SK-N-SH treated with all-trans-retinoic acid at 6 μM for 48 hours (cell line): ENCODE measurements at regions not wholly inside any gene's neighbourhood (a gene's known extent, or its start where the extent isn't known, plus 50 kb on each side); places are given as distances from the start of the nearest gene placed in this dataset.

Experiments used
- ATAC-seq: fragments of 200-7000 bp; cut with Tn5 transposase; 3 replicates; pipeline ENCODE4 v1.9.1; 2020; ENCODE audit warnings: mild to moderate bottlenecking, moderate library complexity
- ARNTL ChIP-seq: fragments of 450-650 bp; formaldehyde crosslinking; IDR thresholded peaks from 2 replicates; pipeline ENCODE4 v1.5.0; 2020; ENCODE audit warnings: low read depth, mild to moderate bottlenecking, moderate library complexity, borderline replicate concordance
- BACH2 ChIP-seq: fragments of 250-450 bp; sonication (Bioruptor Pico); IDR thresholded peaks from 2 replicates; pipeline ENCODE4 v1.9.0; 2021; ENCODE audit warnings: mild to moderate bottlenecking, borderline replicate concordance
- CREB5 ChIP-seq: fragments of 250-450 bp; sonication (Bioruptor Pico); IDR thresholded peaks from 2 replicates; pipeline ENCODE4 v1.5.1; 2020; ENCODE audit warnings: low read depth, mild to moderate bottlenecking, moderate library complexity
- CSDC2 ChIP-seq: fragments of 250-450 bp; sonication (Bioruptor Pico); IDR thresholded peaks from 2 replicates; pipeline ENCODE4 v1.5.0; 2020; ENCODE audit warnings: mild to moderate bottlenecking, moderate library complexity
- ESRRG ChIP-seq: fragments of 250-450 bp; sonication (Bioruptor Pico); IDR thresholded peaks from 2 replicates; pipeline ENCODE4 v1.6.1; 2021; ENCODE audit warnings: mild to moderate bottlenecking
- GLIS3 ChIP-seq: fragments of 250-450 bp; sonication (Bioruptor Pico); IDR thresholded peaks from 2 replicates; pipeline ENCODE4 v1.5.0; 2020; ENCODE audit warnings: mild to moderate bottlenecking, moderate library complexity
- ISL1 ChIP-seq: fragments of 250-450 bp; sonication (Bioruptor Pico); IDR thresholded peaks from 2 replicates; pipeline ENCODE4 v2.1.2; 2022; ENCODE audit warnings: mild to moderate bottlenecking, moderate library complexity
- PPARA ChIP-seq: fragments of 250-450 bp; sonication (Bioruptor Pico); IDR thresholded peaks from 2 replicates; pipeline ENCODE4 v1.5.0; 2020; ENCODE audit warnings: mild to moderate bottlenecking, borderline replicate concordance
- RARB ChIP-seq: fragments of 250-450 bp; sonication (Bioruptor Pico); IDR thresholded peaks from 2 replicates; pipeline ENCODE4 v1.8.0; 2021; ENCODE audit warnings: mild to moderate bottlenecking, moderate library complexity
- SNAI2 ChIP-seq: fragments of 250-450 bp; sonication (Bioruptor Pico); IDR thresholded peaks from 2 replicates; pipeline ENCODE4 v1.5.0; 2020; ENCODE audit warnings: mild to moderate bottlenecking, moderate library complexity
- TCF4 ChIP-seq: fragments of 250-450 bp; sonication (Bioruptor Pico); IDR thresholded peaks from 2 replicates; pipeline ENCODE4 v1.8.0; 2021; ENCODE audit warnings: mild to moderate bottlenecking, moderate library complexity, borderline replicate concordance
- TOX ChIP-seq: fragments of 250-450 bp; sonication (Bioruptor Pico); IDR thresholded peaks from 2 replicates; pipeline ENCODE4 v1.8.0; 2021; ENCODE audit warnings: mild to moderate bottlenecking, moderate library complexity, borderline replicate concordance
- TSHZ2 ChIP-seq: fragments of 250-450 bp; sonication (Bioruptor Pico); IDR thresholded peaks from 2 replicates; pipeline ENCODE4 v1.5.0; 2020; ENCODE audit warnings: mild to moderate bottlenecking, moderate library complexity
- ZC3H10 ChIP-seq: fragments of 250-450 bp; sonication (Bioruptor Pico); IDR thresholded peaks from 2 replicates; pipeline ENCODE4 v1.5.1; 2021; ENCODE audit warnings: mild to moderate bottlenecking, moderate library complexity
- ZFP3 ChIP-seq: fragments of 250-450 bp; sonication (Bioruptor Pico); IDR thresholded peaks from 2 replicates; pipeline ENCODE4 v1.5.0; 2020; ENCODE audit warnings: mild to moderate bottlenecking, moderate library complexity
- ZFP30 ChIP-seq: fragments of 450-650 bp; formaldehyde crosslinking; IDR thresholded peaks from 2 replicates; pipeline ENCODE4 v1.5.0; 2022; ENCODE audit warnings: mild to moderate bottlenecking, moderate library complexity
- ZNF565 ChIP-seq: fragments of 450-650 bp; formaldehyde crosslinking; conservative IDR thresholded peaks from 2 replicates; pipeline ENCODE4 v1.5.0; 2020; ENCODE audit warnings: low read depth, mild to moderate bottlenecking, moderate library complexity
- ZNF70 ChIP-seq: fragments of 450-650 bp; formaldehyde crosslinking; IDR thresholded peaks from 2 replicates; pipeline ENCODE4 v1.5.0; 2020; ENCODE audit warnings: mild to moderate bottlenecking, moderate library complexity
- ZNF8 ChIP-seq: fragments of 450-650 bp; formaldehyde crosslinking; IDR thresholded peaks from 2 replicates; pipeline ENCODE4 v1.5.0; 2020; ENCODE audit warnings: mild to moderate bottlenecking, moderate library complexity
- TF ChIP-seq, protein P1 (sequence below): fragments of 250-450 bp; sonication (Bioruptor Pico); IDR thresholded peaks from 2 replicates; pipeline ENCODE4 v1.8.0; 2020; ENCODE audit warnings: mild to moderate bottlenecking, moderate library complexity, borderline replicate concordance
- TF ChIP-seq, protein P2 (sequence below): fragments of 250-450 bp; sonication (Bioruptor Pico); IDR thresholded peaks from 2 replicates; pipeline ENCODE4 v1.5.1; 2021; ENCODE audit warnings: mild to moderate bottlenecking, moderate library complexity

GRCh38 chr12:74393272-74393671 is 144.4 kb upstream of the ATXN7L3B start (continued):
- TF ChIP-seq, protein P1, sequence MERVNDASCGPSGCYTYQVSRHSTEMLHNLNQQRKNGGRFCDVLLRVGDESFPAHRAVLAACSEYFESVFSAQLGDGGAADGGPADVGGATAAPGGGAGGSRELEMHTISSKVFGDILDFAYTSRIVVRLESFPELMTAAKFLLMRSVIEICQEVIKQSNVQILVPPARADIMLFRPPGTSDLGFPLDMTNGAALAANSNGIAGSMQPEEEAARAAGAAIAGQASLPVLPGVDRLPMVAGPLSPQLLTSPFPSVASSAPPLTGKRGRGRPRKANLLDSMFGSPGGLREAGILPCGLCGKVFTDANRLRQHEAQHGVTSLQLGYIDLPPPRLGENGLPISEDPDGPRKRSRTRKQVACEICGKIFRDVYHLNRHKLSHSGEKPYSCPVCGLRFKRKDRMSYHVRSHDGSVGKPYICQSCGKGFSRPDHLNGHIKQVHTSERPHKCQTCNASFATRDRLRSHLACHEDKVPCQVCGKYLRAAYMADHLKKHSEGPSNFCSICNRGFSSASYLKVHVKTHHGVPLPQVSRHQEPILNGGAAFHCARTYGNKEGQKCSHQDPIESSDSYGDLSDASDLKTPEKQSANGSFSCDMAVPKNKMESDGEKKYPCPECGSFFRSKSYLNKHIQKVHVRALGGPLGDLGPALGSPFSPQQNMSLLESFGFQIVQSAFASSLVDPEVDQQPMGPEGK (CRISPR knock-in tag) = no peak
- TF ChIP-seq ISL1 (CRISPR knock-in tag) (no peak), TOX (CRISPR knock-in tag) (no peak), GLIS3 (no peak)

DNA sequence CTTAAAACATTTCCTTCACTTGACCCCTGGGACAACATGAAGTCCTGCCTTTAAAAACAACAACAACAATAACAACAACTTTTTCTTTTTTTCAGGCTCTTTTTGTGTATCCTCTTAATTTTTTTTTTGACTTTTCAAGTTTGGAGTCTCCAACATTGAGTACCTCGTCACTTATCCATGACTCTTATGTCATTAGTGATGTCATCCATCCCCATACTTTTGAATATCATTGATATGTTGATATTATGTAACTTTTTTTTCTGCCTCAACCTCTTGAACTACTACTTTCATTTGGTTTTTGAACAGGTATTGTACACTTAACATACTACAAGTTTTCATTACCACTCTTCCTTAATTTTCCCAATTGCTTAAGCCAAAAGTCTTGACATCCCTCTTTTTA is 143.0 kb upstream of the ATXN7L3B start:
- no peak for ATAC-seq
- TF ChIP-seq ISL1 (CRISPR knock-in tag) (no peak), PPARA (no peak), SNAI2 (CRISPR knock-in tag) (no peak), CREB5 (CRISPR knock-in tag) (no peak), ZFP3 (CRISPR knock-in tag) (no peak), ZNF565 (CRISPR knock-in tag) (no peak), TSHZ2 (CRISPR knock-in tag) (no peak), TCF4 (CRISPR knock-in tag) (no peak), ZC3H10 (CRISPR knock-in tag) (no peak), ARNTL (no peak), BACH2 (CRISPR knock-in tag) (no peak), ZNF70 (CRISPR knock-in tag) (no peak), CSDC2 (no peak)
- TF ChIP-seq, protein P1 (CRISPR knock-in tag) = no peak
- TF ChIP-seq, protein P2, sequence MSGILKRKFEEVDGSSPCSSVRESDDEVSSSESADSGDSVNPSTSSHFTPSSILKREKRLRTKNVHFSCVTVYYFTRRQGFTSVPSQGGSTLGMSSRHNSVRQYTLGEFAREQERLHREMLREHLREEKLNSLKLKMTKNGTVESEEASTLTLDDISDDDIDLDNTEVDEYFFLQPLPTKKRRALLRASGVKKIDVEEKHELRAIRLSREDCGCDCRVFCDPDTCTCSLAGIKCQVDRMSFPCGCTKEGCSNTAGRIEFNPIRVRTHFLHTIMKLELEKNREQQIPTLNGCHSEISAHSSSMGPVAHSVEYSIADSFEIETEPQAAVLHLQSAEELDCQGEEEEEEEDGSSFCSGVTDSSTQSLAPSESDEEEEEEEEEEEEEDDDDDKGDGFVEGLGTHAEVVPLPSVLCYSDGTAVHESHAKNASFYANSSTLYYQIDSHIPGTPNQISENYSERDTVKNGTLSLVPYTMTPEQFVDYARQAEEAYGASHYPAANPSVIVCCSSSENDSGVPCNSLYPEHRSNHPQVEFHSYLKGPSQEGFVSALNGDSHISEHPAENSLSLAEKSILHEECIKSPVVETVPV (CRISPR knock-in tag) = no peak
- TF ChIP-seq, all 23 proteins: peak for 0

DNA sequence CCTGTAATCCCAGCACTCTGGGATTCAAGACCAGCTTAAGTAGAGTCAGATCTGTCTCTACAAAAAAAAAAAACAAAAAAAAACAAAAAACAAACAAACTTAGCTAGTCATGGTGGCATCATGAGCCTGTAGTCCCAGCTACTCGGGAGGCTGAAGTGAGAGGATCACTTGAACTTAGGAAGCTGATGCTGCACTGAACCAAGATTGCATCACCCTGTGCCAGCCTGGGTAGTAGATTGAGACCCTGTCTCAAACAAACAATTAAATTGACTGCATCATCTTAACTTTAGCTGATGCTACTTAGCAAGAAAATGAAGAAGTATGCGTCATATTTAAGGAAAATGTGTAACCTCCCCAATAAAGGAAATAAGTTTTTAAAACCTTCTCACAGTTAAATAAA is 136.6 kb upstream of the ATXN7L3B start:
- no peak for ATAC-seq
- TF ChIP-seq ZC3H10 (CRISPR knock-in tag) (no peak), BACH2 (CRISPR knock-in tag) (no peak), ZFP30 (no peak), CSDC2 (no peak), ISL1 (CRISPR knock-in tag) (no peak), ARNTL (no peak), PPARA (no peak), ZNF565 (CRISPR knock-in tag) (no peak), GLIS3 (no peak), RARB (CRISPR knock-in tag) (no peak), ESRRG (CRISPR knock-in tag) (no peak), ZNF8 (CRISPR knock-in tag) (no peak), TOX (CRISPR knock-in tag) (no peak), TCF4 (CRISPR knock-in tag) (no peak), TSHZ2 (CRISPR knock-in tag) (no peak)
- TF ChIP-seq, protein P2 (CRISPR knock-in tag) = no peak
- TF ChIP-seq, protein P1 (CRISPR knock-in tag) = no peak
